ENCODE measurements at regions not wholly inside any gene's neighbourhood (a gene's known extent, or its start where the extent isn't known, plus 50 kb on each side); places are given as distances from the start of the nearest gene placed in this dataset.

DNA sequence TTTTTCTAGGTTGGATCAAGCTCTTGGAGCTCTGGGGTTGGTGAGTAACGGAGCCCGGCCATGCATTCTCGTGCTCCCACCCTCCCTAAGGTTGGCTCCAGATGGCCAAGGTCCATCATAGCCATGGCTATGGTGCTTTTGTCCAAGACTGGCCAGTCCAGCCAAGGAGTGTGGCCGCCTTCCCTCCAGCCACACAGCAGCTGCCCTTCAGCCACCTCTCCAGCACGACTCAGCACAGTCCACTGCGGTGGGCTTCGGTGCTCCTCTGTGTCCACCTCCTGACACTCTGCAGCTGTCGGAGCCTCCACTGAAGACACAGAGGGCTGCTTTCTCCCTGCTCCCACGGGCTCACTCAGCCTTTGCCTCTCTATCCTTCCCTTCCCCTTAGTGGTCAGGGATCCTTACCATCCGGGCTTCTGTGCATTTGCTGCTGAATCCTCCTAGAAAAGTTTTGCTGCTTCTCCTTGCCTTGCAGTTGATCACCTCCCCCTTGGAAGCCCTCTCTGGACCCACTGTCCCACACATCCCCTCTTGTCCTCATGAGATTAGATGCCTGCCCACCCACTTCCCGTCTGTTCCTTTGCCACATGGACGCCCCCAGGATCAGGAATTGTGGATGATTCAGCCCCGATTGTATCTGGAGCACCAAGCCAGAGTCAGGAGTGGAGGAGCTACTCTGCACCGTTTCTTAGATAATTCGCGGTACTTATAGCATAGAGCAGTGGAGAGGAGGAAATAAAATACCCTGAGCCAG, 177.1 kb upstream of the COPS8 start (continued):
- TF ChIP-seq, protein P1, sequence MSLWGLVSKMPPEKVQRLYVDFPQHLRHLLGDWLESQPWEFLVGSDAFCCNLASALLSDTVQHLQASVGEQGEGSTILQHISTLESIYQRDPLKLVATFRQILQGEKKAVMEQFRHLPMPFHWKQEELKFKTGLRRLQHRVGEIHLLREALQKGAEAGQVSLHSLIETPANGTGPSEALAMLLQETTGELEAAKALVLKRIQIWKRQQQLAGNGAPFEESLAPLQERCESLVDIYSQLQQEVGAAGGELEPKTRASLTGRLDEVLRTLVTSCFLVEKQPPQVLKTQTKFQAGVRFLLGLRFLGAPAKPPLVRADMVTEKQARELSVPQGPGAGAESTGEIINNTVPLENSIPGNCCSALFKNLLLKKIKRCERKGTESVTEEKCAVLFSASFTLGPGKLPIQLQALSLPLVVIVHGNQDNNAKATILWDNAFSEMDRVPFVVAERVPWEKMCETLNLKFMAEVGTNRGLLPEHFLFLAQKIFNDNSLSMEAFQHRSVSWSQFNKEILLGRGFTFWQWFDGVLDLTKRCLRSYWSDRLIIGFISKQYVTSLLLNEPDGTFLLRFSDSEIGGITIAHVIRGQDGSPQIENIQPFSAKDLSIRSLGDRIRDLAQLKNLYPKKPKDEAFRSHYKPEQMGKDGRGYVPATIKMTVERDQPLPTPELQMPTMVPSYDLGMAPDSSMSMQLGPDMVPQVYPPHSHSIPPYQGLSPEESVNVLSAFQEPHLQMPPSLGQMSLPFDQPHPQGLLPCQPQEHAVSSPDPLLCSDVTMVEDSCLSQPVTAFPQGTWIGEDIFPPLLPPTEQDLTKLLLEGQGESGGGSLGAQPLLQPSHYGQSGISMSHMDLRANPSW (CRISPR knock-in tag; conservative IDR thresholded peaks at IDR 0.05; ENCODE audit: low read depth) = no peak
- TF ChIP-seq, protein P2, sequence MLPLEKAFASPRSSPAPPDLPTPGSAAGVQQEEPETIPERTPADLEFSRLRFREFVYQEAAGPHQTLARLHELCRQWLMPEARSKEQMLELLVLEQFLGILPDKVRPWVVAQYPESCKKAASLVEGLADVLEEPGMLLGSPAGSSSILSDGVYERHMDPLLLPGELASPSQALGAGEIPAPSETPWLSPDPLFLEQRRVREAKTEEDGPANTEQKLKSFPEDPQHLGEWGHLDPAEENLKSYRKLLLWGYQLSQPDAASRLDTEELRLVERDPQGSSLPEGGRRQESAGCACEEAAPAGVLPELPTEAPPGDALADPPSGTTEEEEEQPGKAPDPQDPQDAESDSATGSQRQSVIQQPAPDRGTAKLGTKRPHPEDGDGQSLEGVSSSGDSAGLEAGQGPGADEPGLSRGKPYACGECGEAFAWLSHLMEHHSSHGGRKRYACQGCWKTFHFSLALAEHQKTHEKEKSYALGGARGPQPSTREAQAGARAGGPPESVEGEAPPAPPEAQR (CRISPR knock-in tag; IDR thresholded peaks at IDR 0.05) = no peak
- TF ChIP-seq, protein P3, sequence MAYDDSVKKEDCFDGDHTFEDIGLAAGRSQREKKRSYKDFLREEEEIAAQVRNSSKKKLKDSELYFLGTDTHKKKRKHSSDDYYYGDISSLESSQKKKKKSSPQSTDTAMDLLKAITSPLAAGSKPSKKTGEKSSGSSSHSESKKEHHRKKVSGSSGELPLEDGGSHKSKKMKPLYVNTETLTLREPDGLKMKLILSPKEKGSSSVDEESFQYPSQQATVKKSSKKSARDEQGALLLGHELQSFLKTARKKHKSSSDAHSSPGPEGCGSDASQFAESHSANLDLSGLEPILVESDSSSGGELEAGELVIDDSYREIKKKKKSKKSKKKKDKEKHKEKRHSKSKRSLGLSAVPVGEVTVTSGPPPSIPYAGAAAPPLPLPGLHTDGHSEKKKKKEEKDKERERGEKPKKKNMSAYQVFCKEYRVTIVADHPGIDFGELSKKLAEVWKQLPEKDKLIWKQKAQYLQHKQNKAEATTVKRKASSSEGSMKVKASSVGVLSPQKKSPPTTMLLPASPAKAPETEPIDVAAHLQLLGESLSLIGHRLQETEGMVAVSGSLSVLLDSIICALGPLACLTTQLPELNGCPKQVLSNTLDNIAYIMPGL (CRISPR knock-in tag; IDR thresholded peaks at IDR 0.05) = no peak

DNA sequence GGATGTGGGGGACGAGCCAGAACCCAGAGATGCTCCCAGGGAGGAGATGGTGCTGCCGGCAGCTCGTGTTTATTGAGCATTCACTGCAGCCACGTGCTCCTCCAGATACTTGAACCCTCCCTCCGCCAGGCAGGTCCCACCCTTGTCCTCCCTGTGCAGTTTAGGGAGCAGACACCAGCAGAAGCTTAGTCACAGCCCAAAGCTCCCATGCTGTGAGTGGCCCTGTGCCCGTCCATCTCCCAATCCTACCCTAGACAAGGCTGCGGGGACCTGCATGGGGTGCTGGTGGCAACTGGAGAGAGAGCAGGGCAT, 176.5 kb upstream of the COPS8 start:
- ChIA-PET CTCF (no interaction called here), POLR2A (no interaction called here)
- TF ChIP-seq NFYB (CRISPR knock-in tag; conservative IDR thresholded peaks at IDR 0.05; ENCODE audit: low read depth) (no peak), ETV6 (CRISPR knock-in tag; IDR thresholded peaks at IDR 0.05) (no peak), TEAD4 (CRISPR knock-in tag; IDR thresholded peaks at IDR 0.05) (no peak), FOXJ3 (CRISPR knock-in tag; IDR thresholded peaks at IDR 0.05; ENCODE audit: borderline replicate concordance) (no peak), SMAD4 (CRISPR knock-in tag; IDR thresholded peaks at IDR 0.05) (no peak)
- TF ChIP-seq, protein P4, sequence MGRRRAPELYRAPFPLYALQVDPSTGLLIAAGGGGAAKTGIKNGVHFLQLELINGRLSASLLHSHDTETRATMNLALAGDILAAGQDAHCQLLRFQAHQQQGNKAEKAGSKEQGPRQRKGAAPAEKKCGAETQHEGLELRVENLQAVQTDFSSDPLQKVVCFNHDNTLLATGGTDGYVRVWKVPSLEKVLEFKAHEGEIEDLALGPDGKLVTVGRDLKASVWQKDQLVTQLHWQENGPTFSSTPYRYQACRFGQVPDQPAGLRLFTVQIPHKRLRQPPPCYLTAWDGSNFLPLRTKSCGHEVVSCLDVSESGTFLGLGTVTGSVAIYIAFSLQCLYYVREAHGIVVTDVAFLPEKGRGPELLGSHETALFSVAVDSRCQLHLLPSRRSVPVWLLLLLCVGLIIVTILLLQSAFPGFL (CRISPR knock-in tag; IDR thresholded peaks at IDR 0.05; ENCODE audit: borderline replicate concordance) = no peak
- TF ChIP-seq, protein P5, sequence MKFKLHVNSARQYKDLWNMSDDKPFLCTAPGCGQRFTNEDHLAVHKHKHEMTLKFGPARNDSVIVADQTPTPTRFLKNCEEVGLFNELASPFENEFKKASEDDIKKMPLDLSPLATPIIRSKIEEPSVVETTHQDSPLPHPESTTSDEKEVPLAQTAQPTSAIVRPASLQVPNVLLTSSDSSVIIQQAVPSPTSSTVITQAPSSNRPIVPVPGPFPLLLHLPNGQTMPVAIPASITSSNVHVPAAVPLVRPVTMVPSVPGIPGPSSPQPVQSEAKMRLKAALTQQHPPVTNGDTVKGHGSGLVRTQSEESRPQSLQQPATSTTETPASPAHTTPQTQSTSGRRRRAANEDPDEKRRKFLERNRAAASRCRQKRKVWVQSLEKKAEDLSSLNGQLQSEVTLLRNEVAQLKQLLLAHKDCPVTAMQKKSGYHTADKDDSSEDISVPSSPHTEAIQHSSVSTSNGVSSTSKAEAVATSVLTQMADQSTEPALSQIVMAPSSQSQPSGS (CRISPR knock-in tag; IDR thresholded peaks at IDR 0.05; ENCODE audit: borderline replicate concordance, low read depth) = no peak
- TF ChIP-seq, protein P2 (CRISPR knock-in tag; IDR thresholded peaks at IDR 0.05) = no peak
- TF ChIP-seq, protein P6, sequence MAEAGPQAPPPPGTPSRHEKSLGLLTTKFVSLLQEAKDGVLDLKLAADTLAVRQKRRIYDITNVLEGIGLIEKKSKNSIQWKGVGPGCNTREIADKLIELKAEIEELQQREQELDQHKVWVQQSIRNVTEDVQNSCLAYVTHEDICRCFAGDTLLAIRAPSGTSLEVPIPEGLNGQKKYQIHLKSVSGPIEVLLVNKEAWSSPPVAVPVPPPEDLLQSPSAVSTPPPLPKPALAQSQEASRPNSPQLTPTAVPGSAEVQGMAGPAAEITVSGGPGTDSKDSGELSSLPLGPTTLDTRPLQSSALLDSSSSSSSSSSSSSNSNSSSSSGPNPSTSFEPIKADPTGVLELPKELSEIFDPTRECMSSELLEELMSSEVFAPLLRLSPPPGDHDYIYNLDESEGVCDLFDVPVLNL (CRISPR knock-in tag; IDR thresholded peaks at IDR 0.05; ENCODE audit: borderline replicate concordance, low read depth) = no peak
- TF ChIP-seq, protein P7, sequence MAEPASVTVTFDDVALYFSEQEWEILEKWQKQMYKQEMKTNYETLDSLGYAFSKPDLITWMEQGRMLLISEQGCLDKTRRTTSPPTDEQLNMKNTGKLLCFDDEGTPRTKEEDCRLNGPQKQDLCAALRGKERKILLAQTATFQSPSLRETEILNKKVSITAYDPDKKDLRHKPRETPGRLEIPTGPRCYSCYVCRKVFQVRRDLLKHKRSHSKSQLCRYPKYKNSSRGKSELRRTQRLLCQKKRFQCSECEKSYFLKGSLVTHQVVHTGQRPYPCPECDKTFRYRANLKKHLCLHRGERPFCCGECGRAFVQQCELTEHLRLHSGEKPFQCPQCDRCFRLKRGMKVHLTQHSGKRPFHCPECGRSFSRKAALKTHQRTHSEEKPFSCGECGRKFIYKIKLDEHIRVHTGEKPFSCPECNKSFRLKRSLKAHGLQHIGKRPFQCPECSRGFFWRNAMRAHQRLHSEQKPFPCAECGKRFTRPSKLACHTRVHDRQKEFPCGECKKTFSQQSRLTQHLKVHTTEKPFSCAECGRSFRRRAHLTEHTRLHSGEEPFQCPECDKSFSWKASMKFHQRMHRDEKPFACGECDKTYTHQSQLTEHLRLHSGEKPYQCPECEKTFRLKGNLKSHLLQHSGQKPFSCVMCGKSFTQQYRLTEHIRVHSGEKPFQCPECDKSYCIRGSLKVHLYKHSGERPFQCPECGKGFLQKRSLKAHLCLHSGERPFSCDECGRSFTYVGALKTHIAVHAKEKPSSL (CRISPR knock-in tag; conservative IDR thresholded peaks at IDR 0.05) = no peak
- DNase-seq (ENCODE audit: low spot score) (no peak), ATAC-seq (no peak)
- Mint-ChIP-seq H3K27ac (no peak overlapping the region), H3K4me3 (no peak overlapping the region), H3K27me3 (ENCODE audit: low read depth) (no peaks in the 10 kb centered on the region; the same call in 1 of the 2 replicates), H3K9me3 (no peaks in the 10 kb centered on the region), H3K36me3 (no peaks in the 10 kb centered on the region), H3K4me1 (0 out of 2 replicates have a peak, but pooled peaks cover 2% of the 10 kb centered on the region)
